ENCODE measurements at regions not wholly inside any gene's neighbourhood (a gene's known extent, or its start where the extent isn't known, plus 50 kb on each side); places are given as distances from the start of the nearest gene placed in this dataset.

DNA sequence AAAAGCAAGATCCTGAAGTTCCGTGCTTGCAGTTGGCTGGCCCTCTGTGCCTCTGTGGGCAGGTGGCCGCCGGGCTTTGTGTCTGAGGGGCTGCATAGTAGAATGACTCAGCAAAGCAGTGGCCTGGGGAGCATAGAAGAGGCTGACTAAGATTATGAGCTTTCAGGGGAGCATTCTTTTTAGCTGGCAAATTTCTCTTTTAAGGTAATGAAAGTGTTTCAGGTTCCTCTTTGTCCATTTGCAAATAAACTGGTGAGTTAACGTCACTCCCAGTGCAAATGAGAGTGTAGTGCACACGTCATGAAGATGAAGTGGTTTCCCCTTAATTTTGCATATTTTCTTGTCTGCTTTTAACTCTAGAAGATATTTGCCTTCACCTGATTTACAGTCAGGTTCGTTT lies 98.6 kb downstream of the BCL2L11 start:
- H3K36me3 Mint-ChIP-seq, result peaks cover 5% of the 10 kb centered on the region
- peaks cover 1 to 10% (median 9%) of the 10 kb centered on the region in 3 donors for H3K9me3 Mint-ChIP-seq
- peaks cover 27 to 33% (median 31%) of the 10 kb centered on the region in 3 donors for H3K4me1 Mint-ChIP-seq
- H3K27me3 Mint-ChIP-seq, result peaks cover 3% of the 10 kb centered on the region
- peak overlapping the region; percentile 64 to 96 (median 84) for H3K27ac Mint-ChIP-seq
- H3K4me3 Mint-ChIP-seq, result peak overlapping the region; percentile 38 to 79 (median 52)

DNA sequence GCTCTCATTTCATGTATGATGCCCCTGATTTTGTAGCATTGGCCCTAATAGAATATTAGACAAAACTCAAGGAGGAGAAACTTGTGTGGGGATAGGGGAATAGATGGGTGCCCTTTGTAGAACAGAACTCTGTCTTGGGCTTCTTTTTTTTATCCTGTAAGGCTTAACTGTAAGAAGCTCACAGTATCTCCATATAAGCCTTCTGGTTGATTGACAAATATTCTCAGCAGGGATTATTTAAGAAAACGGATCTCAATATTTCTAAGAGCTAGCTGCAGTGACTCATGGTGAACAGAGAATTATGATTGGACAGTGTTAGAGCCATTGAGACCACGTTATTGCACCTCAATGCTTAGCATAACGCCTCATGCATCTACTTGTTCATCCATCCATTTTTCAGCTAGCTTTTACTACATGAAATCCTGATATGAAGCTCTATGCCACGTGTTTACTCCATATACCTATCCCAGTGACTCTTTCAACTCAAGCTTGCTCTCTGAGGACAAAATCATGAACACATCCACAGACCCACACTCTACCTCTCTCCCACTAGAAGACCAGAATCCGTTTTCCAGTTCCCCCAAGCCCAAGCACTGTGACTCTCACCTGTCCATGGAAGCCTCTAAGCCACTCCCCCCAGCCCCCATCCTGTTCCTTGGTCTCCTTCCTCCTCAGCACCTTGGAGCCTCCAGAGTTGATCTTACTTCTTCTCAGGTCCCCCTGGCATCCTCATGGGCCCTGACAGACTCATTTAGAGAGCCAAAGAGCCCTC lies 99.2 kb downstream of the BCL2L11 start:
- peaks cover 3% of the 10 kb centered on the region for H3K27me3 Mint-ChIP-seq
- H3K9me3 Mint-ChIP-seq, result peaks cover 0 to 4% (median 4%) of the 10 kb centered on the region in 3 donors
- peaks cover 3% of the 10 kb centered on the region for H3K36me3 Mint-ChIP-seq
- H3K4me1 Mint-ChIP-seq, result peaks cover 27 to 33% (median 30%) of the 10 kb centered on the region in 3 donors
- peak overlapping the region; percentile 64 to 96 (median 84) for H3K27ac Mint-ChIP-seq
- peak overlapping the region; percentile 38 to 79 (median 52) for H3K4me3 Mint-ChIP-seq

DNA sequence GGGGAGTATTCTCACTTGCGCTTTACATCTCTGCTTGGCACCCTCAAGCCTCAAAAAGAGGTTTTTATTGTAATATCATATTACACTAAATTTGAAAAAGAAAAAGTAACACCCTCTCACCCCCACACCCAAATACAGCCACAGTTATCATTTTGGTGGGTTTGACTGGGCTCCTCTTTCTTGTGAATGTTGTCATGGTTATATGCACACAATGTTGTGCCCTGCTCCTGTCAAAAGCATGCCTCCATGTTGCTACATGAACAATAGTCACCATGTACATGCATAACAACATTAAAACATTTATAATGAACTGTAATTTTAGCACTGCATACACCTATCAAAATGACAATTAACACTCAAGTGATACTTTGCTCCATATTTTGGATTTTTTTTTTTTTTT lies 100.2 kb downstream of the BCL2L11 start:
- H3K27me3 Mint-ChIP-seq, result peaks cover 10% of the 10 kb centered on the region
- peaks cover 0 to 1% (median 0%) of the 10 kb centered on the region in 3 donors for H3K9me3 Mint-ChIP-seq
- H3K4me3 Mint-ChIP-seq, result peak overlapping the region in 1 of 4 donors; percentile 61
- peaks cover 3% of the 10 kb centered on the region for H3K36me3 Mint-ChIP-seq
- peaks cover 27 to 33% (median 31%) of the 10 kb centered on the region in 3 donors for H3K4me1 Mint-ChIP-seq
- peak overlapping the region in 2 of 3 donors; percentile 84 to 96 for H3K27ac Mint-ChIP-seq

DNA sequence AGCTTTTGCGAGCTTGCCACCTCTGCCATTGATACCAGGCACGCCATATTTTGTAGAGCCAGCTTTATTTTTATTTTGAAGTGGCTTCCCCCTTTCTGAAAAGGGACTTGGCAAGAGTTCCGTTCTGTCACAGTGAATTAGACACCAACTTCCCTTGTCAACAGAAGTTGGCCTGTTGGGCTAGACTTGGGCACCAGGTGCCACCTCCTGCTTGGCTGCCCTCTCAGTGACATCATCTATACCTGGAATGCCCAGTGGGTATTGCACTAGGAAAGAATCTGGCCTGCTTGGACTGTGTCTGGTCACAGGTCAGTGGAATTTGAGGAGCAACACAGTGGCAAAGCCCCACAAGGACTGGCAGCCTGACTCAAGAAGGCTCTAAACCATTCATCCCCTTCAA lies 101.0 kb downstream of the BCL2L11 start:
- Mint-ChIP-seq H3K4me1 (peaks cover 27 to 33% (median 31%) of the 10 kb centered on the region in 3 donors), H3K4me3 (peak overlapping the region in 2 of 4 donors; percentile 36 to 61), H3K9me3 (peaks cover 0 to 1% (median 0%) of the 10 kb centered on the region in 3 donors), H3K27ac (peak overlapping the region; percentile 67 to 96 (median 84)), H3K27me3 (peaks cover 11% of the 10 kb centered on the region), H3K36me3 (peaks cover 3% of the 10 kb centered on the region)

DNA sequence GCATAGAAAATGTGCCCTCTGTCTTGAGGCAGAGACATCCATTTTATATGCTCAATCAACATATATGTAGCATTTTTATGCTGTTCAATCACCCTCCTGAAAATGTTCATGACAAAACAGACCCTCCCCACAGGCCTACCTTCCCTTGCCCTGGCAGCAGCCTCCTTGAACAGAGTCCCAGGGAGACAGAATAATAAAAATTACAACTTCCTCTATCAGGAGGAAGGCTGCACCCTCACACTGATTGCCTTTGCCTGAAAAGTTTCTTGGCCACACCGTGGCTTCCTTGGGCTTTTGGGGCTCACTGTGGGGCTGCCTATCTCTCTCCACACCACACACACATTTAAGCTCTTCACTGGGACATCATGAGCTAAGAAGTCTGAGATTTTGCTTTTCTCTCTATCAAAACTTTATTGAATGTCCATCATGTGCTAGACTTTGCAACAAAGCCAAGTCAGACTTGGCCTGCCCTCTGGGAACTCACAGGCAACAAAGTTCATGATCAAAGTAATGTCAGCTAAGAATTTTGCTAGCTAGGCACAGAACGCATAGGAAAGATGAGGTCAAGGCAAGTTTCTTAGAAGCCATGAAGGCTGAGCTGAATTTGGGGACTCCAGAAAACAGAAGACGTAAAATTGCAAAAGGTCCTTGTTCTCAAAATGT lies 101.6 kb downstream of the BCL2L11 start:
- Mint-ChIP-seq H3K4me1 (peaks cover 27 to 33% (median 31%) of the 10 kb centered on the region in 3 donors), H3K27me3 (peaks cover 11% of the 10 kb centered on the region), H3K36me3 (peaks cover 3% of the 10 kb centered on the region), H3K9me3 (no peaks in the 10 kb centered on the region), H3K4me3 (peak overlapping the region in 1 of 4 donors; percentile 14), H3K27ac (peak overlapping the region; percentile 43 to 96 (median 84))

DNA sequence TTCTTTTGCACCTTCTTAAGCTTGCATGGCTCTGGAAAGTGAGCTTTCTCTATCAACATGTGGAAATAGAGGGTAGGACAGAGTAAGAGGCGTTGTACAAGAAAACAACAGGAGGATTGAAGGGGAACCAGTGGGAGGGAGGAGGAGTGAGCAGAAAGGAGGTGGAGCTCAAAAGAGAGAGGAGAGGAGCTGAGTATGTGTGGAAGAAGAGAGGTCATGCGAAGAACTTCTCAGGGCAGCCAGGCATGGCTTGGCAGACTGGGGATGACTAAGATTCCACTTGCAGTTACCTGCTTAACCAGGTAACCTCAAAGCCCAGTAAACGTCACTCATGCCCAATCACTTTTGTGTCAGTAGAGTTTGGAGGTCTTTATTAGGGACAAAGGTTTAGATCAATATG lies 105.1 kb downstream of the BCL2L11 start:
- no peak overlapping the region for H3K4me3 Mint-ChIP-seq
- H3K27ac Mint-ChIP-seq, result no peak overlapping the region
- H3K9me3 Mint-ChIP-seq, result peaks cover 6 to 9% (median 7%) of the 10 kb centered on the region in 3 donors
- H3K27me3 Mint-ChIP-seq, result peaks cover 11% of the 10 kb centered on the region
- peaks cover 11 to 18% (median 18%) of the 10 kb centered on the region in 3 donors for H3K4me1 Mint-ChIP-seq
- peaks cover 3% of the 10 kb centered on the region for H3K36me3 Mint-ChIP-seq

DNA sequence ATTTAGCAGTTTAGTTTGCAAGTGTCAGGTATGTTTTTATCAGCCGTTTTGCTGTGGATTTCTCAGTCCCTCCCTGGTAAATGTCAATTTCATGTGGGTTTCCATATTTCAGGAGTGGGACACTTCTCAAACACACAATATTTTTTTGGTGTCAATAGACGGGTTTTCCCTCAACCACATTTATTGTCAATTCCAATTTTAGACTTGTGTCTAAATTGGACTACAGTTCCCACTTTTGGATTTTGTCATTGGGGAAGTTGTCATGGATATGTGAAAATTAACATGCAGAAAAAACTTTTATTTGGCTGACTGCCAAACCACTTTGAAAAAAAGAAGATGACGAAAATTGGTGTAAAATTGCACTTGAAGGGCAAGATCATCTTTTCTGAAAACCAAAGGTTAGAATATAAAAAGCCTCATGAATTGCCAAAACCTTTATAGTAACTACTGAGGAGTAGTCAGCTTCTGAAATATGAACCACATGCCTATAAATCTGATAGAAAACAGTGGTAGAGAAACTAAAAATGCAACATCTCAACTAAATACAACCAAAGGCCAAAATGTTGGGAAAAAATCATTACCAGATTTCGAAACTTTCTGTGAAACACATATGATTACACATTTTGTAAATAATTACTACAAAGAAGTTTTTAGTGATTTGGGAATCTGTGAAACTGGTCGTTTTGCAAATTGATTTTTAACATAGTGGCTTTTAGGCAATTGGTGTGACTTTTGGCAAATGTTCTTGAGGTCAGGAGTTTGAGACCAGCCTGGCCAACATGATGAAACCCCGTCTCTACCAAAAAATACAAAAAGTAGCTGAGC lies 106.4 kb downstream of the BCL2L11 start:
- H3K27me3 Mint-ChIP-seq, result peaks cover 11% of the 10 kb centered on the region
- H3K4me3 Mint-ChIP-seq, result no peak overlapping the region
- peaks cover 3 to 10% (median 6%) of the 10 kb centered on the region in 3 donors for H3K4me1 Mint-ChIP-seq
- H3K9me3 Mint-ChIP-seq, result peaks cover 6 to 15% (median 7%) of the 10 kb centered on the region in 3 donors
- H3K36me3 Mint-ChIP-seq, result no peaks in the 10 kb centered on the region
- H3K27ac Mint-ChIP-seq, result peak overlapping the region in 1 of 3 donors; percentile 35

DNA sequence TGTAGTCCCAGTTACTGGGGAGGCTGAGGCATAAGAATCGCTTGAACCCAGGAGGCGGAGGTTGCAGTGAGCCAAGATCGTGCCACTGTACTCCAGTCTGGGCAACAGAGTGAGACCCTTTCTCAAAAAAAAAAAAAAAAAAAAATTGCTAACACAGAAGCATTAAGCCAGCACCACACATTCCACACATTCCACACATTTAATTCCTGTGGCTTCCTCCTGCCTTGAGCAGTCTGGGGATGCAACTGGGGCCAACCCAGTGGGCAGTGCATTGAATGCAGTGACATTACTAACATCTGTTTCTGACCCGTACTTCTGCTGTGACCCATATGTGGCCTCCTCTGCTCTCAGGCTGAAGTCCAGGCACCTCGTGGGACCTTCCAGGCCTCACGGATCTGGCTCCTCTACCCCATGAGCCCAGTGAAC lies 107.0 kb downstream of the BCL2L11 start:
- Mint-ChIP-seq H3K27ac (peak overlapping the region in 1 of 3 donors; percentile 35), H3K4me1 (peaks cover 0 to 4% (median 0%) of the 10 kb centered on the region in 3 donors), H3K27me3 (peaks cover 11% of the 10 kb centered on the region), H3K4me3 (no peak overlapping the region), H3K9me3 (peaks cover 6 to 17% (median 7%) of the 10 kb centered on the region in 3 donors), H3K36me3 (no peaks in the 10 kb centered on the region)

DNA sequence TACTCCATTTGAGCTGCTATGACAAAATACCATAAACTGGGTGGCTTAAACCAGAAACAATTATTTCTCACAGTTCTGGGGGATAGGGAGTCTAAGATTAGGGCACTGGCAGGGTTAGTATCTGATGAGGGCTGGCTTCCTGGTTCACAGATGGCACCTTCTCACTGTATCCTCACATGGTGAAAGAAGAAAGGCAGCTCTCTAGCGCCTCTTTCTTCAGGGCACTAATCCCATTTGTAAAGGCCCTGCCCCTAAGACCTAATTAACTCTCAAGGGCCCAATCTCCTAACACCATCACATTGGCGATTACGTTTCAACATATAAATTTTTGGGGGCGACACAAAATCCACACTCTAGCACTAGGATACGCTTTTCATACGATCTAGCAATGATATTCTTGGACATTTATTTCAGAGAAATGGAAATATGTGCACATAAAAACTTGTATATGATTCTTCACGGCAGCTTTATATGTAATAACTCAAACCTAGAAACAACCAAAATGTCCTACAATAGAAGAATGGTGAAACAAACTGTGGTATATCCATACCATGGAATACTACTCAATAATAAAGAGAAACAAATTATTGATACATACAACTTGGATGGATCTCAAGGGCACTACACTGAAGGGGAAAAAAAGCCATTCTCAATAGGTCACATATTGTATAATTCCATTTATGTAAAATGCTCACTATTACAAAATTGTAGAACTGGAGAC lies 111.0 kb downstream of the BCL2L11 start:
- Mint-ChIP-seq H3K27ac (no peak overlapping the region), H3K36me3 (peaks cover 3% of the 10 kb centered on the region), H3K27me3 (peaks cover 3% of the 10 kb centered on the region), H3K4me1 (no peaks in the 10 kb centered on the region), H3K9me3 (peaks cover 6 to 22% (median 7%) of the 10 kb centered on the region in 3 donors), H3K4me3 (no peak overlapping the region)

DNA sequence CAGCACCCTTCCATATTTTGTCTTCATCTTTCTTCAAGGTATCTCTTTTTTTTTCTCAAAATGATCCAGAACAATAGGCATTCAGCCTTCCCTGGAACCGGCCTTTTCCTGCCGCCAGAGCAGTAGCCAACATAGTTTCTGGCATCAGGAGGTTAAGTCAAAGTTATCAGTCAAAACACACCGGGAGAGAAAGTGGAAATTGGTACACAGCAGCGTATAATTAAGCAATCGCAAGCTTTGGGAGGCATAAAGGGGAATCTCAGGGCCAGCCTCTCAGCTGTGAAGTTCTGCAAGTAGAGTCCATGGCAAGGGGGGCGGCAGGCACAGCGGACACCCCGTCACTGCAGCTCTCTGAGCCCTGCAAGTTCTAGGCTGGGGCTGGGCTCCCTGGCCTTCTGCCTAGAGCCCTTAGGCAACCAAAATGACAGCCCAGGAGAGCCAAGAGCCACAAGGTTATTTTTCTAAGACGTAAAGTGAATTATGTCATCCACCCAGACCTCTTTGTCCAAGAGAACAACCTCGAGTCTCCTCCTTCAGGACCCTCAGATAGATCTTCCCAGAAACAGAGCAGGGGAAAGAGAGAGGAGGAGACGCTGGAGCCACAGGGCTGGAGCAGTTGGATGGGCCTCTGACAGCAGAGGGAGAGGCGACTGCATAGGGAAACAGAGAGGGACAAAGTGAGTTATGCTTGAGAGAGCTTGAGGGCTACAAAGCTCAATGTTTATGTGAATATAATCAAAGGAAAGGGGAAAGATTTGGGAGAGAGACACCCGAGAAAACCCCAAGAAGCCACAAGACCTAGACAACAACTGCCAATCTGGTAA lies 114.7 kb downstream of the BCL2L11 start:
- peaks cover 0 to 13% (median 0%) of the 10 kb centered on the region in 3 donors for H3K9me3 Mint-ChIP-seq
- no peak overlapping the region for H3K27ac Mint-ChIP-seq
- H3K4me3 Mint-ChIP-seq, result no peak overlapping the region
- no peaks in the 10 kb centered on the region for H3K27me3 Mint-ChIP-seq
- H3K36me3 Mint-ChIP-seq, result peaks cover 11% of the 10 kb centered on the region
- H3K4me1 Mint-ChIP-seq, result peaks cover 0 to 8% (median 3%) of the 10 kb centered on the region in 3 donors

DNA sequence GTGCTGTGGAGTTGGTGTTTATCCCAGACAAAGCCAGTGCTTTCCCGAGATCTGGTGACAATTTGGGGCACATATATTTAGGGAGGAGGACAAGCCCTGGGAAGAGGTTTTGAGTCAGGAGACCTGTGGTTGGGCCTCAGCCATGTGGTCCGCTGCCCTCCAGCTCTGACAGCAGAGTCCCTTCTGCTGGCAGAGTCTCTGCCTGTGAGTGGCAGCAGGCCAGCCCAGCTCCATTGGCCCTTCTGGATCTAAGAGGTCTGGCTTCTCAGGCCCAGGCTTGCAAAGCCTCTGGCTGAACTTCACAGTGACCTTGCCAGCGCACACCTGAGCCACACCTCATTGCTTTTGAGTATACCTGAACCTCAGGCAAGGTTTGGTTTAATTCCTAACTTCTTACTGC lies 115.3 kb downstream of the BCL2L11 start:
- H3K27me3 Mint-ChIP-seq, result no peaks in the 10 kb centered on the region
- peaks cover 0 to 8% (median 3%) of the 10 kb centered on the region in 3 donors for H3K4me1 Mint-ChIP-seq
- peaks cover 0 to 13% (median 0%) of the 10 kb centered on the region in 3 donors for H3K9me3 Mint-ChIP-seq
- peaks cover 13% of the 10 kb centered on the region for H3K36me3 Mint-ChIP-seq
- H3K4me3 Mint-ChIP-seq, result no peak overlapping the region
- H3K27ac Mint-ChIP-seq, result no peak overlapping the region

DNA sequence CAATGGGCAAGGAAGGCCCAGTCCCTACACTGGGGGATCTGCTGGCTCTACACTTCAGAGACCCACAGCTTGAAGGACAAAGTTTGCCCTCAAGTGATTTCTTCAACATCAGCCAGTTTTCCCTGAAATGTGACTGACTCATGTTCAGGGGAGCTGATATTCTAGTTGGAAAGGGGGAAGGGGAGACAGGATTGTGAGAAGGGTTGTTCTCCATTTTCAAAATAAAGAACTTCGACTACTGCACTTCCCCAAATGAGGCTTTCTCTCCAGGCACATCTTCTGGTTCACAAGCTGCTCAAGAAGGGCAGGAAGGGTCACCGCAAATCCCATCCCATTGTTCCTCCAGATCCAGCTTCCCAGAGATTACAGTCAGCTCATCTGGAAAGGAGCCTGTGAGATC lies 117.6 kb downstream of the BCL2L11 start:
- peaks cover 10% of the 10 kb centered on the region for H3K36me3 Mint-ChIP-seq
- H3K9me3 Mint-ChIP-seq, result peaks cover 0 to 5% (median 0%) of the 10 kb centered on the region in 3 donors
- peaks cover 0 to 8% (median 3%) of the 10 kb centered on the region in 3 donors for H3K4me1 Mint-ChIP-seq
- no peak overlapping the region for H3K4me3 Mint-ChIP-seq
- no peaks in the 10 kb centered on the region for H3K27me3 Mint-ChIP-seq
- no peak overlapping the region for H3K27ac Mint-ChIP-seq

DNA sequence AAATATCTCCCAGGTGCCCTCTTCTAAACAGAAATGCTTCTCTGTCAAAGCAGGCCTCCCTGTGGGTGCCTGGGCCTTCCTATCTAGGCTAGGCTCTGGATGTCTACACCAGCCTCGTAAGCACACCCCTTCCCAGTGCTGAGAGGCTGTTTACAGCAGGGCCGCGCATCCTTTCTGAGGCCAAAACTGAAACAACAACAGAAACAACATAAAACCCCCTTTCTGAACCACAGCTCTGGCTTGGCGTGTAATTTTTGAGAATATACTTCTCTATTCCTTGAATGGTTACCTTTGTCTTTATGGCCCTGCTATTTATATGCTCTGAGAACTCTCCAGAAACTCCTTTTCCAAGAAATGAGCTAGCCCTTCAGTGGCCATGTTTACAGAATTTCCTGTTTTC lies 118.4 kb downstream of the BCL2L11 start:
- Mint-ChIP-seq H3K4me3 (no peak overlapping the region), H3K27ac (peak overlapping the region in 1 of 3 donors; percentile 28)

More for the DNA sequence above, 118.4 kb downstream of the BCL2L11 start:
- peaks cover 10% of the 10 kb centered on the region for H3K36me3 Mint-ChIP-seq
- peaks cover 0 to 8% (median 3%) of the 10 kb centered on the region in 3 donors for H3K4me1 Mint-ChIP-seq
- no peaks in the 10 kb centered on the region for H3K9me3 Mint-ChIP-seq
- no peaks in the 10 kb centered on the region for H3K27me3 Mint-ChIP-seq

Data from IgD-negative memory B cell (primary cell).